Panc1 (cell line): ENCODE measurements at regions not wholly inside any gene's neighbourhood (a gene's known extent, or its start where the extent isn't known, plus 50 kb on each side); places are given as distances from the start of the nearest gene placed in this dataset.

ENCODE experiments used
- ATAC-seq: fragments of 200-7000 bp; cut with Tn5 transposase; 2 replicates; pipeline ENCODE4 v1.9.1; 2020; ENCODE audit warnings: mild to moderate bottlenecking, moderate library complexity
- BruUV-seq: library from RNA; stranded (reverse); fragments of 400-500 nt; replicated peaks from 2 replicates; lab custom pipeline; 2021; lab: Mats Ljungman, UMichigan
- CTCF ChIA-PET: fragments of 300-600 bp; sonication (Branson Sonifier 250); formaldehyde crosslinking; loops from one replicate; lab custom pipeline; 2022; ENCODE audit warnings: antibody characterized with exemption; lab: Charles Lee
- POLR2A ChIA-PET: fragments of 300-600 bp; sonication (Branson Sonifier 250); formaldehyde crosslinking; loops from one replicate; lab custom pipeline; 2022; ENCODE audit warnings: antibody characterized with exemption; lab: Charles Lee
- DNase-seq: peaks from one replicate; pipeline ENCODE4 v3.0.0-alpha.2; 2010; ENCODE audit warnings: low read depth, low spot score
- H3K27ac ChIP-seq: 2 replicates; pipeline ENCODE4 v1.5.1; 2011; ENCODE audit warnings: mild to moderate bottlenecking, low read length, inconsistent platforms
- H3K27me3 ChIP-seq: fragments of 200-500 bp; sonication (Bioruptor generic); 2 replicates; pipeline ENCODE4 v1.6.0; 2014; ENCODE audit warnings: low read length, inconsistent platforms; ENCODE audit not compliant: control insufficient read depth, insufficient read depth
- H3K36me3 ChIP-seq: fragments of 200-500 bp; sonication (Bioruptor generic); 2 replicates; pipeline ENCODE4 v1.5.1; 2014; ENCODE audit warnings: inconsistent platforms, mild to moderate bottlenecking, low read length, moderate library complexity; ENCODE audit not compliant: control insufficient read depth, insufficient read depth
- H3K4me1 ChIP-seq: 2 replicates; pipeline ENCODE4 v1.5.1; 2011; ENCODE audit warnings: inconsistent platforms, mild to moderate bottlenecking, low read length, moderate library complexity; ENCODE audit not compliant: control insufficient read depth, insufficient read depth
- H3K4me3 ChIP-seq, 2 experiments: 2 replicates each; pipeline ENCODE4 v1.5.1; 2011 to 2012; ENCODE audit warnings: low read depth in 2 of 2, low read length in 2 of 2, mild to moderate bottlenecking in 2 of 2, inconsistent platforms in 1 of 2, moderate library complexity in 1 of 2
- H3K9me3 ChIP-seq: fragments of 200-500 bp; sonication (Bioruptor generic); 2 replicates; pipeline ENCODE4 v1.5.1; 2014; ENCODE audit warnings: low read depth, mild to moderate bottlenecking, inconsistent platforms, low read length, moderate library complexity; ENCODE audit not compliant: control insufficient read depth, insufficient read depth
- CTCF ChIP-seq: fragments of 450-650 bp; IDR thresholded peaks from 2 replicates; pipeline ENCODE4 v1.5.1; 2017; ENCODE audit warnings: mild to moderate bottlenecking
- POLR2AphosphoS5 ChIP-seq: IDR thresholded peaks from 2 replicates; pipeline ENCODE4 v1.6.1; 2012; ENCODE audit warnings: mild to moderate bottlenecking, low read depth, low read length, moderate library complexity
- SIN3A ChIP-seq: IDR thresholded peaks from 2 replicates; pipeline ENCODE4 v1.6.1; 2012; ENCODE audit warnings: low read depth, mild to moderate bottlenecking, low read length, moderate library complexity, borderline replicate concordance; ENCODE audit not compliant: insufficient read depth
- TCF7L2 ChIP-seq: IDR thresholded peaks from 2 replicates; pipeline ENCODE4 v1.6.1; 2011; ENCODE audit warnings: mild to moderate bottlenecking, low read depth, low read length, inconsistent platforms
- in situ Hi-C: cut with HindIII; loops from 2 replicates; pipeline ENCODE4 v1.10.0; 2016; ENCODE audit warnings: low sequenced_read_pairs, low pct_unique_long_range_greater_than_20kb
- intact Hi-C: fragments of 100-400 bp; cut with micrococcal nuclease; formaldehyde crosslinking; loops from one replicate; pipeline ENCODE4 v1.10.0; 2022; ENCODE audit not compliant: unreplicated experiment
- TF ChIP-seq, protein P1 (sequence below), 2 experiments: IDR thresholded peaks; 2 replicates each; pipeline ENCODE4 v1.6.1; 2011 to 2012; ENCODE audit warnings: low read depth in 2 of 2, control low read depth in 1 of 2, low read length in 1 of 2, mild to moderate bottlenecking in 1 of 2, moderate library complexity in 1 of 2; ENCODE audit not compliant: insufficient read depth in 1 of 2

GRCh38 chr2:183490489-183490888 is 366.2 kb downstream of the NUP35 start:
- CTCF ChIA-PET: no interaction called here
- POLR2A ChIA-PET: no interaction called here
- no peak for ATAC-seq

DNA sequence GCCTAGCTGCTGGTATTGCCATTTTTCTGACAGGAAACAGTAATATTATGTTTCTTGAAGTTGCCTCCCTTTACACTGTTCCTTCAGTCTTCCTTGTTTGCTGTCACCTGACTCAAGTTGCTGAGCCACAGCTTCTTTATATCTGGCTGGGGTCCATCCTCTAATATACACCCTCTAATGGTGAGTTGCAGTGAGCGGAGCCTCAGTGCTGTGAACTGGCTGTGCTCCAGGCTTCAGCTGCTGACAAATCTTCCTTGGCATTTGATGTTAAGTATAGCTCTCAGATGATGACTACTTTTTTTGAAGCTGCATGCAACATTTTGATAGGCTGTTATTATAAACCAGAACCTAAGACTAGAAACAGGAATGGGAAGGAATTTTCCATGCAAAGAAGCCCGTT is 366.7 kb downstream of the NUP35 start:
- Histone ChIP-seq H3K36me3 (no peaks in the 10 kb centered on the region), H3K27ac (no peak overlapping the region), H3K4me1 (no peaks in the 10 kb centered on the region; the same call in 1 of the 2 replicates), H3K4me3 (no peak overlapping the region), H3K27me3 (no peaks in the 10 kb centered on the region), H3K9me3 (no peaks in the 10 kb centered on the region)
- ChIA-PET CTCF (no interaction called here), POLR2A (no interaction called here)
- in situ Hi-C loops: no loop called here
- intact Hi-C loops: no loop called here
- no TSS peak for BruUV-seq
- no peak for TF ChIP-seq POLR2AphosphoS5
- no peak for TF ChIP-seq TCF7L2
- no peak for TF ChIP-seq CTCF
- TF ChIP-seq, protein P1, sequence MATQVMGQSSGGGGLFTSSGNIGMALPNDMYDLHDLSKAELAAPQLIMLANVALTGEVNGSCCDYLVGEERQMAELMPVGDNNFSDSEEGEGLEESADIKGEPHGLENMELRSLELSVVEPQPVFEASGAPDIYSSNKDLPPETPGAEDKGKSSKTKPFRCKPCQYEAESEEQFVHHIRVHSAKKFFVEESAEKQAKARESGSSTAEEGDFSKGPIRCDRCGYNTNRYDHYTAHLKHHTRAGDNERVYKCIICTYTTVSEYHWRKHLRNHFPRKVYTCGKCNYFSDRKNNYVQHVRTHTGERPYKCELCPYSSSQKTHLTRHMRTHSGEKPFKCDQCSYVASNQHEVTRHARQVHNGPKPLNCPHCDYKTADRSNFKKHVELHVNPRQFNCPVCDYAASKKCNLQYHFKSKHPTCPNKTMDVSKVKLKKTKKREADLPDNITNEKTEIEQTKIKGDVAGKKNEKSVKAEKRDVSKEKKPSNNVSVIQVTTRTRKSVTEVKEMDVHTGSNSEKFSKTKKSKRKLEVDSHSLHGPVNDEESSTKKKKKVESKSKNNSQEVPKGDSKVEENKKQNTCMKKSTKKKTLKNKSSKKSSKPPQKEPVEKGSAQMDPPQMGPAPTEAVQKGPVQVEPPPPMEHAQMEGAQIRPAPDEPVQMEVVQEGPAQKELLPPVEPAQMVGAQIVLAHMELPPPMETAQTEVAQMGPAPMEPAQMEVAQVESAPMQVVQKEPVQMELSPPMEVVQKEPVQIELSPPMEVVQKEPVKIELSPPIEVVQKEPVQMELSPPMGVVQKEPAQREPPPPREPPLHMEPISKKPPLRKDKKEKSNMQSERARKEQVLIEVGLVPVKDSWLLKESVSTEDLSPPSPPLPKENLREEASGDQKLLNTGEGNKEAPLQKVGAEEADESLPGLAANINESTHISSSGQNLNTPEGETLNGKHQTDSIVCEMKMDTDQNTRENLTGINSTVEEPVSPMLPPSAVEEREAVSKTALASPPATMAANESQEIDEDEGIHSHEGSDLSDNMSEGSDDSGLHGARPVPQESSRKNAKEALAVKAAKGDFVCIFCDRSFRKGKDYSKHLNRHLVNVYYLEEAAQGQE (IDR thresholded peaks at IDR 0.05; ENCODE audit: insufficient read depth in 1 of 2, low read depth in 2 of 2, low read length in 1 of 2): no peak
- no peak for TF ChIP-seq SIN3A
- DNase-seq (no peak), ATAC-seq (no peak)

More at GRCh38 chr2:183490489-183490888, 366.2 kb downstream of the NUP35 start:
- H3K27me3 ChIP-seq: no peaks in the 10 kb centered on the region
- no peak for TF ChIP-seq CTCF
- TF ChIP-seq TCF7L2: no peak
- no peak for TF ChIP-seq SIN3A
- no peak for TF ChIP-seq POLR2AphosphoS5
- TF ChIP-seq, protein P1 (IDR thresholded peaks at IDR 0.05; ENCODE audit: insufficient read depth in 1 of 2, low read depth in 2 of 2, low read length in 1 of 2): no peak
- no TSS peak for BruUV-seq
- no peak overlapping the region for H3K4me3 ChIP-seq
- DNase-seq: no peak
- in situ Hi-C loops: no loop called here
- H3K27ac ChIP-seq: no peak overlapping the region
- H3K9me3 ChIP-seq: no peaks in the 10 kb centered on the region
- intact Hi-C loops: no loop called here
- no peaks in the 10 kb centered on the region for H3K36me3 ChIP-seq
- H3K4me1 ChIP-seq: no peaks in the 10 kb centered on the region; the same call in 1 of the 2 replicates
